Lower leg skin (tissue), 4 donors: ENCODE measurements at regions not wholly inside any gene's neighbourhood (a gene's known extent, or its start where the extent isn't known, plus 50 kb on each side); places are given as distances from the start of the nearest gene placed in this dataset.

ENCODE experiments used
- DNase-seq, 2 donors: peaks; one replicate each; pipeline ENCODE4 v3.0.0-alpha.2; 2019; ENCODE audit warnings: low spot score in 2 of 2
- H3K4me3 ChIP-seq: fragments of 200-600 bp; sonication (generic); 2 replicates; pipeline ENCODE4 v1.5.1; 2017; ENCODE audit warnings: mild to moderate bottlenecking, low read depth; ENCODE audit not compliant: poor library complexity, severe bottlenecking
- CTCF ChIP-seq, 3 donors: fragments of 450-650 bp; IDR thresholded peaks; one replicate each; pipeline ENCODE4 v1.5.1; 2016; ENCODE audit warnings: antibody characterized with exemption in 3 of 3, mild to moderate bottlenecking in 3 of 3, moderate library complexity in 2 of 3
- POLR2A ChIP-seq, 2 donors: fragments of 450-650 bp; IDR thresholded peaks; one replicate each; pipeline ENCODE4 v1.6.1; 2016 to 2017; ENCODE audit warnings: antibody characterized with exemption in 2 of 2, mild to moderate bottlenecking in 1 of 2, moderate library complexity in 1 of 2
- WGBS, 2 donors: methylation state at CpG; one replicate each; pipeline ENCODE4 v1.1.5; 2018; 5-methylcytosine and 5-hydroxymethylcytosine counted together
- intact Hi-C: fragments of 100-400 bp; cut with DNase I; formaldehyde crosslinking; loops from one replicate; pipeline ENCODE4 v1.15.0; 2023; ENCODE audit warnings: low total_unique reads

GRCh38 chr5:173790836-173791546 lies 97.2 kb upstream of the CPEB4 start:
- WGBS, 2 donors = 85 to 90% methylated on average over 13 of the region's 13 CpGs
- no peak for TF ChIP-seq CTCF (IDR thresholded peaks at IDR 0.05)
- no peak for TF ChIP-seq POLR2A (IDR thresholded peaks at IDR 0.05)
- peak in 1 of 2 donors; percentile 50 for DNase-seq
- intact Hi-C loops = no loop called here
- H3K4me3 ChIP-seq = no peak overlapping the region

GRCh38 chr5:173791878-173792277 lies 96.3 kb upstream of the CPEB4 start:
- H3K4me3 ChIP-seq = no peak overlapping the region
- peak in 1 of 2 donors; percentile 50 for DNase-seq
- 91 to 94% methylated on average over 3 of the region's 3 CpGs for WGBS, 2 donors
- TF ChIP-seq POLR2A (IDR thresholded peaks at IDR 0.05) = no peak
- TF ChIP-seq CTCF (IDR thresholded peaks at IDR 0.05) = no peak
- intact Hi-C loops = no loop called here

- no peak overlapping the region for H3K4me3 ChIP-seq
- peak in 1 of 2 donors; percentile 50 for DNase-seq
- intact Hi-C loops = no loop called here
- TF ChIP-seq CTCF (IDR thresholded peaks at IDR 0.05) (no peak), POLR2A (IDR thresholded peaks at IDR 0.05) (no peak)
- 82 to 86% methylated on average over 7 of the region's 7 CpGs for whole genome bisulfite sequencing, 2 donors
These were observed 95.2 kb upstream of the CPEB4 start for GRCh38 chr5:173792781-173793547.

- peak; percentile 36 to 84 for DNase-seq
- no peak for TF ChIP-seq CTCF (IDR thresholded peaks at IDR 0.05)
- TF ChIP-seq POLR2A (IDR thresholded peaks at IDR 0.05) = no peak
- H3K4me3 ChIP-seq = no peak overlapping the region
- intact Hi-C loops = no loop called here
- 65 to 69% methylated on average over 16 of the region's 16 CpGs for whole genome bisulfite sequencing, 2 donors
These were observed 94.3 kb upstream of the CPEB4 start for GRCh38 chr5:173793648-173794548.

- intact Hi-C loops = no loop called here
- H3K4me3 ChIP-seq = no peak overlapping the region
- peak in 1 of 2 donors; percentile 78 for DNase-seq
- 90 to 94% methylated on average over 10 of the region's 10 CpGs for WGBS, 2 donors
- TF ChIP-seq CTCF (IDR thresholded peaks at IDR 0.05) (no peak), POLR2A (IDR thresholded peaks at IDR 0.05) (no peak)
These were observed 93.2 kb upstream of the CPEB4 start for GRCh38 chr5:173794901-173795416.
